ENCODE measurements at regions not wholly inside any gene's neighbourhood (a gene's known extent, or its start where the extent isn't known, plus 50 kb on each side); places are given as distances from the start of the nearest gene placed in this dataset.

GRCh38 chr10:23533212-23533611 lies 94.3 kb downstream of the OTUD1 start:
- TF ChIP-seq, protein P1, sequence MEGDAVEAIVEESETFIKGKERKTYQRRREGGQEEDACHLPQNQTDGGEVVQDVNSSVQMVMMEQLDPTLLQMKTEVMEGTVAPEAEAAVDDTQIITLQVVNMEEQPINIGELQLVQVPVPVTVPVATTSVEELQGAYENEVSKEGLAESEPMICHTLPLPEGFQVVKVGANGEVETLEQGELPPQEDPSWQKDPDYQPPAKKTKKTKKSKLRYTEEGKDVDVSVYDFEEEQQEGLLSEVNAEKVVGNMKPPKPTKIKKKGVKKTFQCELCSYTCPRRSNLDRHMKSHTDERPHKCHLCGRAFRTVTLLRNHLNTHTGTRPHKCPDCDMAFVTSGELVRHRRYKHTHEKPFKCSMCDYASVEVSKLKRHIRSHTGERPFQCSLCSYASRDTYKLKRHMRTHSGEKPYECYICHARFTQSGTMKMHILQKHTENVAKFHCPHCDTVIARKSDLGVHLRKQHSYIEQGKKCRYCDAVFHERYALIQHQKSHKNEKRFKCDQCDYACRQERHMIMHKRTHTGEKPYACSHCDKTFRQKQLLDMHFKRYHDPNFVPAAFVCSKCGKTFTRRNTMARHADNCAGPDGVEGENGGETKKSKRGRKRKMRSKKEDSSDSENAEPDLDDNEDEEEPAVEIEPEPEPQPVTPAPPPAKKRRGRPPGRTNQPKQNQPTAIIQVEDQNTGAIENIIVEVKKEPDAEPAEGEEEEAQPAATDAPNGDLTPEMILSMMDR (IDR thresholded peaks at IDR 0.05): no peak
- no peak for TF ChIP-seq EP300 (IDR thresholded peaks at IDR 0.05)
- TF ChIP-seq POLR2A (IDR thresholded peaks at IDR 0.05): no peak

Data from tibial nerve (tissue), 4 donors.